GM19328 (cell line): ENCODE measurements at regions not wholly inside any gene's neighbourhood (a gene's known extent, or its start where the extent isn't known, plus 50 kb on each side); places are given as distances from the start of the nearest gene placed in this dataset.

Experiments
- ATAC-seq: cut with Tn5 transposase; IDR thresholded peaks from one replicate; pipeline ENCODE4 v1.9.1; 2021; ENCODE audit warnings: mild to moderate bottlenecking, moderate library complexity; ENCODE audit not compliant: unreplicated experiment

GRCh38 chr9:118990949-118991348 lies 378.3 kb downstream of the BRINP1 start:
- no peak for ATAC-seq

- ATAC-seq = no peak
Observed at GRCh38 chr9:118991366-118992285, 377.6 kb downstream of the BRINP1 start.

DNA sequence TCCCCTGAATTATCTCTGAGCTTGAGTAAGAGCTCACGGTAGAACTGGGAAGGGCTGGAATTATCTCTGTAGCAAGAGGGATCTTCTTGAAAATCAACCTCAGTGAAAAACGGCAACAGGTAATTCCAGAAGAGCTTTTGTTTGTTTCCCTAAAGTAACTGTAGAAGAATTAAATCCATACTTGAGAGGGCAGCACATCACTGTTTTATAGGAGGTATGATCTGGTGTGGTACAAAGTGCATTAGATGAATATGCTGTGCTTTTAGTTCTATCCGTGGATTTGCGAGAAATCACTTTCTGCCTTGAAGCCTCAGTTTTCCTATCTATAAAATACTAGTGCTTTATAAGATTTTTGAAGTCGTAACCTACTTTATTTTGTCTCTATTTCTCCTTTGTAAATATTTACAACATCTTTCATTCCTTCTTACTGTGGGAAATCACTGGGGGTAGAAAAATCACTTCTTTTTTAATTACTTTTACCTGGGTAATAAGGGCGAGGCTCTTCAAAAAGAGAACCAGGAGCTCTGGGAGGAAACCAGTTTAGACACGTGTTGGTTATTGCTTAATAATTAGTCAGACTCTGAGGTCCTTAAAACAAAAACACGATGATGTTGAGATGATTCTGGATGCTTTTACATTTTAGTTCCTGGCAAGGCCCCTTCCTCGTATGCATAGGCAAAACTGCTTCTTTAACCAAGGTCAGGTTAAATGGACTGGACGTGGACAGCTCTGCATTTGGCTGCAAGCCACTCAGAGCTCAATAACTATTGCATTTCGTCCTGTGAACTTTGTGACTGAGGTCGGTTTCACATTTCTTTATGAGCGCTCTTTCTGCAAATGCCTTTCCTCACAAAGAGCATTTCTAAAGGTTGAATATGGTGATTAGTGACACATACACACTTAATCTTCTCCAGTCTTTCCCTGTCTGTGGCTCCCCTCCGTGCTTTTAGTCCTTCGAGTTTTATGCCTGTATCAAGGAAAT lies 376.1 kb downstream of the BRINP1 start:
- no peak for ATAC-seq

- no peak for ATAC-seq
Observed at GRCh38 chr9:118993965-118994364, 375.3 kb downstream of the BRINP1 start.

- ATAC-seq = no peak
Observed at GRCh38 chr9:119002491-119002890, 366.7 kb downstream of the BRINP1 start.

DNA sequence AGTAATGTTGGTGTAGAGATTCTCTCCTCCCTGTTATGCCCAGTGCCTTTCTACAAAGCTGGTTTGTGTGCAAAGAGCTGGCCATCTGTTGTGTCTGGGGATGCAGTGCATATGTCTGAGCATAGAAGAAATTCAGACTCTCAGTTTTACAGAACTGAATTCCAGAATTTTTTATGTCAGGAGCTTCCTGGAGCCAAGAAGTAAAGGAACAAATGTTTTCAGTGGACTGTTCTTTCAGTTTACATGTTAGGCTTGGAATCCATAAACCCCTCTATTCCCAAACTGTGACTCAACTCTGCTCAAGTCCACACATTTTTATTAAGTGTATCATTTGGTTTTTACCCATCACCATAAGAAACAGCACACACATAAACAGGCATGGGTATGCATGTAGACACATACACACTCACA lies 366.0 kb downstream of the BRINP1 start:
- no peak for ATAC-seq

GRCh38 chr9:119003882-119004617 lies 365.2 kb downstream of the BRINP1 start:
- ATAC-seq = no peak

GRCh38 chr9:119004618-119004990 lies 364.6 kb downstream of the BRINP1 start:
- no peak for ATAC-seq

- no peak for ATAC-seq
Observed at GRCh38 chr9:119005162-119005561, 364.1 kb downstream of the BRINP1 start.

- ATAC-seq = no peak
Observed at GRCh38 chr9:119009249-119009648, 360.0 kb downstream of the BRINP1 start.

DNA sequence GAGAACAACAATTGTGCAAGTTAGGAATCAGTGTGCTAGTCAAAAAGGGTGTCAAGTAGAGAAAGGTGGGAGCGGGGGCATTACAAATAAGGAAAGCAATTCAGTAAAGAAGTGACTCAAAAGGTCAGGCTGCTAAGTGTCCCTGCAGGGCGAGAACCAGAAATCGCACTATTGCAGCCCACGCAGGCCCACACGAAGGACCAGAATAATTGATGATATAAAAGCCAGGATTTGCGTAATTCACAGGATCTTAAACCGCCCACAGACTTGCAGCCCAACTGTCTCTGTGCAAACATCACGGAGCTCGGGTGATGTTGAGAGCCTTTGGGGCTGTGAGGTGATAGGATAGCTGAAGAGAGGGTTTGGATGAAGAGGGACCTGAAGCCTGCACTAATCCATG lies 349.0 kb downstream of the BRINP1 start:
- no peak for ATAC-seq

DNA sequence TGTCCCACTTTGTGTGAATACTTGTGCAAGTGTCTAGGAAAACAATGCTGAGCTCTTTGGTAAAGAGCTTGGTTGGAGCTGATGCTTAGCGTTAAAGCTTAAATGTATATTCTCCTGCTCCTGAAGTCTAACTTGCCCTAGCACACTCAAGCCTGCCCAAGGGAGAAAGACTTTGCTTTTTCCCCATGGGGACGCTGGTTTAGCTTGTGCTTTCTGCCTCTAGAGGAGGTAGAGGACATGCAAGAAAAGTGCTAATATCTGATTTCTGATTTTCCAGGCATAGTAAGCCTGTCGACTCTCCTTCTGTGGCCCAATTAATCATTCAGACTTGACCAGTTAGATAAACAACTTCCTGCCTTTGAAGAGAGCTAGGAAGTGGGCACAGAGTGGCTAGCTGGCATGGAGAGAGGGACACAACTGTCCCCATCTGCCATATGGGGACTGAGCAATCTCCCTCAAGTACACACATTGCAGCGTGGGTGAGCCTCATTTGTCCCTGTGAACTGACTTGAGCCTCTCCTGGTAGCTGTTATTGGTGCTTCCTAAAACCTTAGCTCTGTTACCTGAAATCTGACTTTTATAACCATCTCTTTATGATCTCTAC lies 348.4 kb downstream of the BRINP1 start:
- ATAC-seq = no peak

GRCh38 chr9:119026120-119026519 lies 343.1 kb downstream of the BRINP1 start:
- ATAC-seq = no peak

- no peak for ATAC-seq
Observed at GRCh38 chr9:119027901-119028699, 341.1 kb downstream of the BRINP1 start.

- no peak for ATAC-seq
Observed at GRCh38 chr9:119029886-119030285, 339.3 kb downstream of the BRINP1 start.

- no peak for ATAC-seq
Observed at GRCh38 chr9:119033596-119033995, 335.6 kb downstream of the BRINP1 start.

DNA sequence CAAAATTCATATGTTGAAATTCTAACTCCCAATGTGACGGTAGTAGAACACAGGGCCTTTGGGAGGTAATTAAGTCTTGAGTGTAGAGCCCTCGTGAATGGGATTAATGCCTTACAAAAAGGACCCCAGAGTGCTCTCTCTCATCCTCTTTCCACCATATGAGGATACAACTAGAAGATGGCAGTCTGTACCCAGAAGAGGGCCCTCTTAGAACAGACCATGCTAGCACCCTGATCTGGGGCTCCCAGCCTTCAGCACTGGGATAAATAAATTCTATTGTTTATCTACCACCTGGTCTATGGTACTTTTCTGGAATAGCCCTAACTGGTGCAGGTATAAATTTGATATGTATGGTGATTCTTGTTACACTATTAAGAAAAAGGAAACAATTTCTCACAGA lies 332.3 kb downstream of the BRINP1 start:
- no peak for ATAC-seq

DNA sequence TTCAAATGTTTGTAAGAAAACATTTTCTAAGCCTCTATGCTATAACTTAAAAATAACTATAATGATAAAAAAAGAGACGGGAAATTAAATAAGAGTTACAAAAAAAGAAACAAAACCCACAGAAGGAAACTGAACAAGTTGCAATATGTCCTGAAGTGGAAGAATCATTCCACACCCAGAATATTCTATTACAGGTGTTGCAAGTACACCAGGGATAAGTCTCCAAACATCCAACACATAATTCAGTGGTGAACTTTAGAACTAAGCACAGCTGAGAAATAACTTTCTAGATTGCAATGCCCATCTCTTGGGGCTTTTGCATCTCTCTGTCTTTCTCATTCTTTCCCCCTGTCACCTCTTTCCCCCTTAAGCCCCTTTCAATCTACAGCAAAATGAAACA lies 325.2 kb downstream of the BRINP1 start:
- no peak for ATAC-seq

- ATAC-seq = no peak
Observed at GRCh38 chr9:119044806-119045205, 324.4 kb downstream of the BRINP1 start.
